ENCODE measurements at regions not wholly inside any gene's neighbourhood (a gene's known extent, or its start where the extent isn't known, plus 50 kb on each side); places are given as distances from the start of the nearest gene placed in this dataset.

DNA sequence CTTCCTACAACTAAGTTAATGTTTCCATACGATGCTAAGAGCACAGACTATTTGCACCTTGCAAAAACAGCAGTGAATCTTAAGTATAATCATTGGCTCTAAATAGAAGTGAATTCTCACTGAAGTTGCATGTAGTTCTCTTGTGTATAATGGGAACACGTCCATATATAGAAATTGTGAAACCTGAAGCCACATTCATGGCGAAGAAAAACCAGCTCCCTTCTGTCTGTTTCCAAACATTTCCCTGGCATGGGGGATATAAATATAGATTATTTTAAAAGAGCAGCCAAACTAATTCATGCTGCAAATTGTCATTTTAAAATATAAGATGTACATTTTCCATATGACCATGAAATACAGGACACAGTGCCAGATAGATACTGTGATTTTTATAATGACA is 71.1 kb downstream of the TRAM1L1 start:
- DNase-seq (ENCODE audit: low read depth) = no peak

- DNase-seq (ENCODE audit: low read depth) = no peak
These were observed 74.7 kb downstream of the TRAM1L1 start for GRCh38 chr4:117010671-117011070.

- no peak for DNase-seq (ENCODE audit: low read depth)
These were observed 84.3 kb downstream of the TRAM1L1 start for GRCh38 chr4:117001077-117001476.

- no peak for DNase-seq (ENCODE audit: low read depth)
These were observed 102.7 kb downstream of the TRAM1L1 start for GRCh38 chr4:116982656-116983055.

- DNase-seq (ENCODE audit: low read depth) = peak; percentile 4
These were observed 104.9 kb downstream of the TRAM1L1 start for GRCh38 chr4:116980436-116980835.

- DNase-seq (ENCODE audit: low read depth) = no peak
These were observed 126.3 kb downstream of the TRAM1L1 start for GRCh38 chr4:116959045-116959444.

GRCh38 chr4:116953947-116954346 is 131.4 kb downstream of the TRAM1L1 start:
- no peak for DNase-seq (ENCODE audit: low read depth)

DNA sequence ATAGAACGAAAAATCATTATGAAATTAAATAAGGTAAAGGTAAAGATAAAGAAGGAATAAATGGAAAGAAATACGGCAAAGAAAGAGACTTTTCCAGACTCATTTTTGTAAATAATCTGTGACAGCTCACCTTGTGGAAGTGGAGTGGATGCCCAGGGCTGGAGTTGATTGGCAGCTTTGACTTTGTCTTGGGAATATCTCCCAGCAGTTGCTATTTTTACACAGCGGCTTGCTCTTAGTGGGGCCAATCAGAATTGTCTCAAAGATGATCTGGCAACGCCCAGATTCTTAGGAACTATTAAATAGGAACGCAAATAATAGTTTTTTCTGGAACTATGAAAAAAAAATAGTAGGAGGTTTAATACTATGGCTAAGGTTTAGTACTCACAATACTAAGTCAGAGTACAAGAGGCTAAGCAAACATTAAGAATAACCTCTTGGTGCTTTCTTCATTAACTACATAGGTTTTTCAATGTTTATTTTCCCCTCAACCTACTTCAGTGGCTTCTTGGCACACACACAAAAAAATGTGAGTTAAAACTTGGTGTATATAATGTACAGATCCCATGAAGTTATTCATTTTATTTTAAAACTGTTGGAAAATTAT is 132.7 kb downstream of the TRAM1L1 start:
- no peak for DNase-seq (ENCODE audit: low read depth)

- no peak for DNase-seq (ENCODE audit: low read depth)
These were observed 135.5 kb downstream of the TRAM1L1 start for GRCh38 chr4:116949856-116950255.

DNA sequence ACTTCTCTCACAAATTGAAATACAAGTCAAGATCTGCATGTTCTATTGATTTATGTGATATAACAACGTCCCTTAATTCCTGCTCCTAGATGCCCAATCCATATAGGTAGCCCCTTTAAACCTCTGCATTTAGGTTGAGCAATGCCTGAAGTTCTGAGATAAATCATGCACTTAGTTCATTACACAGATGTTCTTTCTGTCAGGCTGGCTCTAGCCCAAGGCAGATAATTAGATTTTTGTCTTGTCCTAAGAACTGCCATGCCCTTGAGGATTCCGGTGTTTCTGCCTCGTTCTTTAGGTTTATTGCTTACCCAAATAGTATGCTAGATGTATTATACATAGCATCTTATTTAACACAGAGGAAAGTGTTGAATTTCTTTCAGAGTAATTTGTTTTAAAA is 143.1 kb downstream of the TRAM1L1 start:
- no peak for DNase-seq (ENCODE audit: low read depth)

DNA sequence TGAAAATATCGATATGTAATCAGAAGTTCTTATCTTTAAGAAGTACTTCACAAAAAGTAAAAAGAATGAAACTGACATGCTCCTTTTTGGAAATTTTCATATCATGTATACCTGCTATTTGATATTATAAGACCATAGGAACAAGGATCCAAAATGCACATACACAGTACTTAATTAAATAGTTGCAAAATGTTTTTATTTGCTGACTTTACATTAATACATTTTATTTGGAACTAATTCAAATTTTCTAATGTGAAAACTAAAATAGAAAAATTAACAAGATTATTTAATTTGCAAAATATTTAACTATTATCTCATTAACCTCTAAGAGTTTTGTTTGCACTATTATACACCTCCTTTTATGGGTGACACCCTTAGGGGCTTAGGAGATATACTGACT is 155.0 kb downstream of the TRAM1L1 start:
- no peak for DNase-seq (ENCODE audit: low read depth)

DNA sequence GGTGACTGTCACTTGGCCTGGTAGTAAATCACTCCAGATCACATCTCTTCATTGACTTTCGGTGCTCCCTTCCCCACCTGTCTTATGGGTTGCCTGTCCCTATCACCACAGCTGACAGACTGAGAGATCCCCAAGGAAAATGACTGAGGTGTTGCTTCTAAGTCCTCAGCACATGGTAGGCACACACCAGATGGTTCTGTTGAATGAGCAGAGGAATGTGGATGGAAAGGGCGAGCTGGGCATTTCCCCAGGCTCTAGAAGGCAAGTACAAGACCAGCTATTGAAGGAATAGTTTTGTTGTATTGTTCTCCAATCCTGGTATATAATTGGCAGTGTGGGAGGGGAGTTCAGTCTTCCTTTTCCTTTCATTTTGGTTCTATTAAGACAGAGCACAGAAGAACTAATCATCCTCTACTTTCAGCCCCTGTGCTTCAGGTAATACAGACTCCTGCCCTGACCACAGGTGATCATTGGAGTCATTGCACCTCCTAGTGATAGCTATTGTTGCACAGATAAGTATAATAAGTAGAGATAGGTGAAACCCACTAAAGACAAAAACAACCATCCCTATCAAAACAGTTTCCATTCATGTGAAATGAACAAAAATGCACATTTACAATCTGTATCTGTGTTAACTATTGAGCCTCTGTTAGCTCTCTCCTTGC is 158.6 kb downstream of the TRAM1L1 start:
- DNase-seq (ENCODE audit: low read depth) = no peak

- DNase-seq (ENCODE audit: low read depth) = peak; percentile 1
These were observed 159.4 kb downstream of the TRAM1L1 start for GRCh38 chr4:116925900-116926457.

DNA sequence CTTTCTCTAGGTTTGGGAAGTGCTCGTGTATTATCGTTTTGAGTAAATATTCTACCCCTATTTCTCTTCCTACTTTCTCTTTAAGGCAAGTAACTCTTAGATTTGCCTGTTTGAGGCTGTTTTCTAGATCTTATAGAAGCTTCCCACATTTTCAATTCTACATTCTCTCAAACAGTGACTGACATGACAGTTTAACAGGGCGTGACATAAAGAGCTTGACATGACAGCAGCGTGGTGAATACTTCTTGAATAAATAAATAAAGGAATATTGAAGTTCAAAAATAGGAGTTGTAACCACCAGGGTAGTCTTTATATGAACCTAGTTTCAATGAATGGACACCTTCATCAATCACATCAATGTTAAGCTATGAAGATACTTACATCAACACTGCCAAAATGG is 162.0 kb downstream of the TRAM1L1 start:
- no peak for DNase-seq (ENCODE audit: low read depth)

DNA sequence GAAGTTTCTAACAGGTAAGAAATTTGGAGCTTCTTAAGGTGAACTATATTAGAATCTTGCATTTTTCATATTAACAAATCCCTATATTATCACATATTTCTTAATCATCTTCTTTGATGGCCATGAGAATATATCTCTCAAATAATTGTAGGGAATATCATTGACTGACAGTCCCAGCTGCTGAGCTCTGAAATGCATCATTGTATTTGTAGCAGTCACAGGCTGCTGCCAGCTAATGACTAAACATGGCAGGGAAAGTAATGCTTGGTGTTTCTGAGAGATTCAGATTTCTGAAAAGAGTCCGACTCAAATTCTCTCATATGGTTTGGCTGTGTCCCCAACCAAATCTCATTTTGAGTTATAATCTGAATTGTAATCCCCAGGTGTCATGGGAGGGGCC is 171.9 kb downstream of the TRAM1L1 start:
- no peak for DNase-seq (ENCODE audit: low read depth)

DNA sequence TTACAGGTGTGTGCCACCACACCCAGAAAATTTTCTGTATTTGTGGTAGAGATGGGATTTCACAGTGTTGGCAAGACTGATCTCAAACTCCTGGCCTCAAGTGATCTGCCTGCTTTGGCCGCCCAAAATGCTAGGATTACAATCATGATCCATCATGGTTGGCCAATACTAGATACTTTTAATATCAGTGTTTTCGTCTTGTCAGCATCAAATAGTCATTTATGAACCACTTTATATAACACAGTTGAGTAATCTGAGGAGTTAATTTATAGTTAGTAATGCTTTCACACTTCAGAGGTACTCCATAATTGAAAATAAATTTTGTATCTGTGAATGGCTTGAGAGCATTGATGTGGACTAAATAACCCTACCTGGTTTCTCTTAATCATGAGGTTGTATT is 178.6 kb downstream of the TRAM1L1 start:
- DNase-seq (ENCODE audit: low read depth) = no peak

- no peak for DNase-seq (ENCODE audit: low read depth)
These were observed 185.8 kb downstream of the TRAM1L1 start for GRCh38 chr4:116899561-116899960.

DNA sequence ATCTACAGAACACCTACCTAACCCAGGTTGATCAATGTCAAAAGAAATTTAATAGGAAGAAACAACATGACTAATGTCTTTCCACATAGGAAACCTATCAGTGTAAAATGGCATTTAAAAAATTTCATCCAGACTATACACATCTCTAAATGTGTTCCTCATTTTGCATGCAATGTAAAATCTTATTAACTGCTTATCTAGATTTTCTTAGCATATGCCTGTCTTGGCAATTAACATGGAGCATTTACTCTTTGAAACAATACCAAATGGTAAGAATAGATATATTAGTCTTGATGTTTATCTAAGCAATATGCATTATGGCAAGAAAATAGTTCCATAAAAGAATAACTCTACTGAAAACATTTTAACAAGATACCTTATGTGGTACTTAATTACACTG is 199.8 kb downstream of the TRAM1L1 start:
- DNase-seq (ENCODE audit: low read depth) = no peak

- DNase-seq (ENCODE audit: low read depth) = no peak
These were observed 202.9 kb downstream of the TRAM1L1 start for GRCh38 chr4:116882503-116882902.

- DNase-seq (ENCODE audit: low read depth) = no peak
These were observed 204.3 kb downstream of the TRAM1L1 start for GRCh38 chr4:116881077-116881476.

- no peak for DNase-seq (ENCODE audit: low read depth)
These were observed 204.8 kb downstream of the TRAM1L1 start for GRCh38 chr4:116880625-116881024.

DNA sequence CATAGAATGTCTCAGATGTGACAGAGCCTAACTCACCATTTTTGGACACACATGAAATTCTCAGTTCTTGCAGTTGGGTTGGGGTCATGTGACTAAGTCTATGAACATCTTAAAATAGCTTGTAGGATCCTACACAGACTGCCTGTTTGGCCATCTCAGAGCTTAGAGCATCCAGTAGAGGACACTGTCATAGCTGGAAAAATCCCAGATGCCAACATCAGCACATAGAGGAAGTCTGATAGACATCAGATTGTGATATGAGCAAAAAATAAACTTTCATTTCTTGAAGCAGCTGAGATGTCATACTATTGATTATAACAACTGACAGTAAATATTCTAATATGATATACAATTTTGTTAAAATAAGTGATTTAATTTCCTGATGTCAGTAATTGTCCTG is 207.1 kb downstream of the TRAM1L1 start:
- DNase-seq (ENCODE audit: low read depth) = no peak

GRCh38 chr4:116877069-116877468 is 208.3 kb downstream of the TRAM1L1 start:
- no peak for DNase-seq (ENCODE audit: low read depth)

DNA sequence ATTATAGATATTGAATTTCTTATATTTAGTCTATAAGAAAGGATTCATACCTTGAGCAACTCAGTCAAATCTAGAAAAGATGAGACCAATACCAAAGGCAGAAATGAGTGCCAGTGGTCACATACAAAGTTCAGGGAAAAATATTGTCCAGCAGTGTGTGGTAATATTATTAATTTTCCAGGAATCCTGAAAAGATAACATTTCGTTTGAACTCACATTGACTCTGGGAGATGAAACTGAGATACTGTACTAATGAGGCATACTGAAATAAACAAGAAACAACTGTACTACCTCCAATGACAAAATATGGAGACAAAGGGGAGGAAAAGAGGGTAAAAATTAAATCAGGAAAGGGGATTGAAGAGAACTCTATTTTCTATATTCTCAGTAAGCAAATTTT is 212.4 kb downstream of the TRAM1L1 start:
- DNase-seq (ENCODE audit: low read depth) = no peak
